H1 (cell line): ENCODE measurements at regions not wholly inside any gene's neighbourhood (a gene's known extent, or its start where the extent isn't known, plus 50 kb on each side); places are given as distances from the start of the nearest gene placed in this dataset.
"Not testable (repeated sequence)": the region's sequence is repeated elsewhere in the genome, so short reads cannot be mapped to it uniquely, and the experiment has no call there.

ENCODE experiments used
- CTCF ChIA-PET: fragments of 300-600 bp; sonication (Branson Sonifier 250); formaldehyde crosslinking; loops from one replicate; lab custom pipeline; 2021; ENCODE audit not compliant: partially characterized antibody; lab: Charles Lee
- POLR2A ChIA-PET: fragments of 300-600 bp; sonication (Branson Sonifier 250); formaldehyde crosslinking; loops from one replicate; lab custom pipeline; 2021; ENCODE audit warnings: inconsistent platforms; ENCODE audit not compliant: partially characterized antibody; lab: Charles Lee
- DNase-seq, 2 experiments: peaks; one replicate each; pipeline versions ENCODE4 v3.0.0 to v3.0.0-alpha.2; 2010 to 2022; ENCODE audit warnings: low spot score in 2 of 2, low read depth in 1 of 2, mixed read lengths in 1 of 2
- FAIRE-seq: peaks from 2 replicates; lab custom pipeline; 2011; peaks lifted over from hg19 to GRCh38; lab: Jason Lieb, UNC
- H2AFZ ChIP-seq: 2 replicates; pipeline ENCODE4 v1.8.1; 2012; ENCODE audit warnings: low read length, inconsistent platforms
- H2AK5ac ChIP-seq: 2 replicates; pipeline ENCODE4 v1.6.1; 2013; ENCODE audit warnings: low read depth, low read length
- H2BK120ac ChIP-seq: replicated peaks from 2 replicates; pipeline ENCODE3; 2013; ENCODE audit warnings: low read depth, low read length, inconsistent platforms
- H2BK12ac ChIP-seq: 2 replicates; pipeline ENCODE4 v1.6.1; 2013; ENCODE audit warnings: low read depth, low read length
- H2BK15ac ChIP-seq: 2 replicates; pipeline ENCODE4 v1.6.1; 2013; ENCODE audit warnings: low read length
- H2BK20ac ChIP-seq: 2 replicates; pipeline ENCODE4 v1.6.1; 2013; ENCODE audit warnings: low read length
- H2BK5ac ChIP-seq: 2 replicates; pipeline ENCODE4 v1.6.1; 2013; ENCODE audit warnings: low read depth, low read length
- H3K14ac ChIP-seq: 2 replicates; pipeline ENCODE4 v1.6.1; 2013; ENCODE audit warnings: inconsistent platforms; ENCODE audit not compliant: insufficient read length
- H3K18ac ChIP-seq: 2 replicates; pipeline ENCODE4 v1.6.1; 2013; ENCODE audit warnings: low read length; ENCODE audit errors: extremely low read depth
- H3K23ac ChIP-seq: 2 replicates; pipeline ENCODE4 v1.6.1; 2013; ENCODE audit warnings: inconsistent platforms; ENCODE audit not compliant: insufficient read length
- H3K23me2 ChIP-seq: 2 replicates; pipeline ENCODE4 v1.6.1; 2013; ENCODE audit warnings: low read depth, low read length
- H3K27ac ChIP-seq: 2 replicates; pipeline ENCODE4 v1.6.1; 2011; ENCODE audit warnings: low read depth, low read length, inconsistent platforms
- H3K27me3 ChIP-seq, 4 experiments: replicated peaks in 1 of 4; 1 replicate in 1 of 4; 2 replicates in 3 of 4; pipeline versions ENCODE4 v1.6.1 to v1.8.1; 2011 to 2013; ENCODE audit warnings: low read length in 3 of 4, mild to moderate bottlenecking in 3 of 4, inconsistent platforms in 2 of 4, mixed read lengths in 2 of 4, moderate library complexity in 1 of 4; ENCODE audit not compliant: control insufficient read depth in 3 of 4, insufficient read depth in 3 of 4; ENCODE audit errors: extremely low read depth in 1 of 4
- H3K36me3 ChIP-seq, 4 experiments: 2 replicates each; pipeline versions ENCODE4 v1.6.1 to v1.8.1; 2011 to 2013; ENCODE audit warnings: mild to moderate bottlenecking in 4 of 4, low read length in 3 of 4, moderate library complexity in 2 of 4, control low read depth in 1 of 4, inconsistent platforms in 1 of 4; ENCODE audit not compliant: insufficient read depth in 4 of 4, control insufficient read depth in 2 of 4
- H3K4ac ChIP-seq: replicated peaks from 2 replicates; pipeline ENCODE3; 2013; ENCODE audit warnings: low read length, low read depth, mixed read lengths, inconsistent platforms; ENCODE audit not compliant: insufficient read length
- H3K4me1 ChIP-seq, 4 experiments: replicated peaks in 1 of 4; 1 replicate in 1 of 4; 2 replicates in 3 of 4; pipeline versions ENCODE4 v1.6.1 to v1.8.1; 2011 to 2013; ENCODE audit warnings: low read length in 3 of 4, inconsistent platforms in 2 of 4, mixed read lengths in 1 of 4; ENCODE audit not compliant: insufficient read depth in 4 of 4, control insufficient read depth in 3 of 4
- H3K4me2 ChIP-seq, 2 experiments: 2 replicates each; pipeline versions ENCODE4 v1.6.1 to v1.8.1; 2011 to 2013; ENCODE audit warnings: low read depth in 2 of 2, low read length in 2 of 2, control low read depth in 1 of 2, inconsistent platforms in 1 of 2, mild to moderate bottlenecking in 1 of 2; ENCODE audit not compliant: insufficient read depth in 1 of 2
- H3K4me3 ChIP-seq, 4 experiments: fragments of 200-600, 300-600 bp in 1 of 4; sonication (generic), shearing (Covaris generic), sonication (Bioruptor Twin) in 1 of 4; 2 replicates each; pipeline versions ENCODE4 v1.5.1 to v1.8.1; 2011 to 2016; ENCODE audit warnings: low read length in 4 of 4, low read depth in 3 of 4, control low read depth in 2 of 4, inconsistent platforms in 2 of 4, mild to moderate bottlenecking in 2 of 4, mixed read lengths in 1 of 4, moderate library complexity in 1 of 4; ENCODE audit not compliant: insufficient read depth in 2 of 4; ENCODE audit errors: extremely low read depth in 1 of 4
- H3K56ac ChIP-seq: replicated peaks from 2 replicates; pipeline ENCODE3; 2013; ENCODE audit warnings: low read depth, mild to moderate bottlenecking, mixed read lengths, low read length, inconsistent platforms; ENCODE audit not compliant: insufficient read length
- H3K79me1 ChIP-seq: 2 replicates; pipeline ENCODE4 v1.6.1; 2013; ENCODE audit warnings: low read depth, low read length, control low read depth
- H3K79me2 ChIP-seq, 2 experiments: 2 replicates each; pipeline versions ENCODE4 v1.6.1 to v1.8.1; 2012 to 2013; ENCODE audit warnings: low read length in 2 of 2, mild to moderate bottlenecking in 2 of 2, inconsistent platforms in 1 of 2; ENCODE audit not compliant: insufficient read depth in 2 of 2, control insufficient read depth in 1 of 2
- H3K9ac ChIP-seq, 4 experiments: replicated peaks in 1 of 4; 1 replicate in 1 of 4; 2 replicates in 3 of 4; pipeline versions ENCODE4 v1.6.1 to v1.8.1; 2011 to 2013; ENCODE audit warnings: low read depth in 3 of 4, low read length in 3 of 4, control low read depth in 2 of 4, mild to moderate bottlenecking in 2 of 4, moderate library complexity in 2 of 4, inconsistent platforms in 1 of 4; ENCODE audit errors: extremely low read depth in 1 of 4
- H3K9me3 ChIP-seq, 2 experiments: 2 replicates each; pipeline versions ENCODE4 v1.6.1 to v1.8.1; 2012 to 2013; ENCODE audit warnings: mild to moderate bottlenecking in 2 of 2, moderate library complexity in 2 of 2, control low read depth in 1 of 2, inconsistent platforms in 1 of 2, low read depth in 1 of 2, low read length in 1 of 2, mixed read lengths in 1 of 2; ENCODE audit not compliant: insufficient read depth in 2 of 2
- H4K20me1 ChIP-seq, 2 experiments: replicated peaks in 1 of 2; 2 replicates each; pipeline versions ENCODE3 to v1.8.1; 2011 to 2013; ENCODE audit warnings: inconsistent platforms in 2 of 2, low read length in 2 of 2, mild to moderate bottlenecking in 1 of 2; ENCODE audit not compliant: insufficient read depth in 2 of 2, control insufficient read depth in 1 of 2
- H4K5ac ChIP-seq: 2 replicates; pipeline ENCODE4 v1.6.1; 2013; ENCODE audit warnings: low read length, low read depth, mixed read lengths, inconsistent platforms; ENCODE audit not compliant: insufficient read length
- H4K8ac ChIP-seq: 2 replicates; pipeline ENCODE4 v1.8.0; 2013; ENCODE audit warnings: mild to moderate bottlenecking, moderate library complexity, low read length, inconsistent platforms; ENCODE audit not compliant: insufficient read depth; ENCODE audit errors: extremely low read depth
- H4K91ac ChIP-seq: replicated peaks from 2 replicates; pipeline ENCODE3; 2013; ENCODE audit warnings: low read length, mixed read lengths, inconsistent platforms; ENCODE audit not compliant: insufficient read length
- WGBS, 2 experiments: shearing (Covaris generic) in 1 of 2; methylation state at CpG; one replicate each; pipeline versions ENCODE4 v1.1.6 to v1.1.7; 2013 to 2015; ENCODE audit warnings: low lambda C conversion rate in 2 of 2, mixed read lengths in 2 of 2, inconsistent platforms in 1 of 2, low coverage in 1 of 2, missing lambda C conversion rate in 1 of 2; ENCODE audit not compliant: insufficient replicate concordance in 2 of 2, insufficient coverage in 1 of 2, insufficient read length in 1 of 2; ENCODE audit errors: extremely low coverage in 1 of 2, missing lambda C conversion rate in 1 of 2; 5-methylcytosine and 5-hydroxymethylcytosine counted together

- H3K14ac ChIP-seq, H3K79me2 ChIP-seq, H3K9ac ChIP-seq, H3K79me1 ChIP-seq, H4K20me1 ChIP-seq, POLR2A ChIA-PET, H2BK20ac ChIP-seq, H4K8ac ChIP-seq, H3K4me3 ChIP-seq, H3K9me3 ChIP-seq, H3K36me3 ChIP-seq, H2BK15ac ChIP-seq, H4K91ac ChIP-seq, FAIRE-seq, H3K18ac ChIP-seq, H3K4me2 ChIP-seq, CTCF ChIA-PET, H2AK5ac ChIP-seq, H3K23me2 ChIP-seq, H3K23ac ChIP-seq, H3K4me1 ChIP-seq, H2BK5ac ChIP-seq, H2BK120ac ChIP-seq, H3K27ac ChIP-seq, DNase-seq, H3K4ac ChIP-seq, H4K5ac ChIP-seq, H3K56ac ChIP-seq, H2BK12ac ChIP-seq, H3K27me3 ChIP-seq, H2AFZ ChIP-seq: not testable (repeated sequence)
- WGBS, 2 experiments = 84% methylated on average over 2 of the region's 2 CpGs; no CpG with 5 or more reads in 1 of the 2 experiments
Observed at GRCh38 chr22:16902051-16902450, 76.8 kb upstream of the XKR3 start.

- H3K27ac ChIP-seq, DNase-seq, H3K4ac ChIP-seq, H3K18ac ChIP-seq, H2AK5ac ChIP-seq, H2AFZ ChIP-seq, H3K27me3 ChIP-seq, H3K9ac ChIP-seq, H3K79me2 ChIP-seq, H3K36me3 ChIP-seq, H3K4me2 ChIP-seq, H2BK15ac ChIP-seq, H4K91ac ChIP-seq, H2BK120ac ChIP-seq, H3K56ac ChIP-seq, H3K79me1 ChIP-seq, POLR2A ChIA-PET, H2BK5ac ChIP-seq, FAIRE-seq, CTCF ChIA-PET, H3K14ac ChIP-seq, H3K23ac ChIP-seq, H4K20me1 ChIP-seq, H3K4me1 ChIP-seq, H2BK12ac ChIP-seq, H4K5ac ChIP-seq, H2BK20ac ChIP-seq, H3K9me3 ChIP-seq, H4K8ac ChIP-seq, H3K4me3 ChIP-seq, H3K23me2 ChIP-seq: not testable (repeated sequence)
- WGBS, 2 experiments = 76% methylated on average over 4 of the region's 5 CpGs; no CpG with 5 or more reads in 1 of the 2 experiments
Observed at GRCh38 chr22:16901579-16901978, 76.4 kb upstream of the XKR3 start.
